Hepatocyte (in vitro differentiated cells): ENCODE measurements at regions not wholly inside any gene's neighbourhood (a gene's known extent, or its start where the extent isn't known, plus 50 kb on each side); places are given as distances from the start of the nearest gene placed in this dataset.

Source experiments
- DNase-seq: peaks from one replicate; pipeline ENCODE4 v3.0.0-alpha.2; 2016; ENCODE audit warnings: low spot score
- H2AFZ ChIP-seq: fragments of 200-600 bp; sonication (generic); 2 replicates; pipeline ENCODE4 v1.6.0; 2016; ENCODE audit warnings: antibody characterized with exemption, mild to moderate bottlenecking
- H3K27ac ChIP-seq: fragments of 200-600 bp; sonication (generic); 2 replicates; pipeline ENCODE4 v1.5.1; 2016; ENCODE audit warnings: mild to moderate bottlenecking
- H3K27me3 ChIP-seq: fragments of 200-600 bp; sonication (generic); 2 replicates; pipeline ENCODE4 v1.6.1; 2016
- H3K36me3 ChIP-seq: fragments of 200-600 bp; sonication (generic); replicated peaks from 2 replicates; pipeline ENCODE4 v1.5.1; 2016; ENCODE audit warnings: low read depth; ENCODE audit not compliant: insufficient read depth
- H3K4me1 ChIP-seq: fragments of 200-600 bp; sonication (generic); 2 replicates; pipeline ENCODE4 v1.5.1; 2016; ENCODE audit warnings: mild to moderate bottlenecking, moderate library complexity; ENCODE audit not compliant: insufficient read depth
- H3K4me2 ChIP-seq: fragments of 200-600 bp; sonication (generic); 2 replicates; pipeline ENCODE4 v1.6.0; 2016
- H3K4me3 ChIP-seq: fragments of 200-600 bp; sonication (generic); 2 replicates; pipeline ENCODE4 v1.5.1; 2016; ENCODE audit warnings: mild to moderate bottlenecking
- H3K79me2 ChIP-seq: fragments of 200-600 bp; sonication (generic); 2 replicates; pipeline ENCODE4 v1.6.0; 2017; ENCODE audit warnings: mild to moderate bottlenecking
- H3K9me2 ChIP-seq: fragments of 200-600 bp; sonication (generic); replicated peaks from 2 replicates; pipeline ENCODE4 v1.6.0; 2017; ENCODE audit warnings: mild to moderate bottlenecking; ENCODE audit not compliant: insufficient read depth
- H3K9me3 ChIP-seq: fragments of 200-600 bp; sonication (generic); 2 replicates; pipeline ENCODE4 v1.5.1; 2016; ENCODE audit warnings: low read depth, mild to moderate bottlenecking
- H4K20me1 ChIP-seq: fragments of 200-600 bp; sonication (generic); 2 replicates; pipeline ENCODE4 v1.6.0; 2016; ENCODE audit warnings: mild to moderate bottlenecking; ENCODE audit not compliant: insufficient read depth, poor library complexity, severe bottlenecking
- CTCF ChIP-seq: fragments of 200-600 bp; sonication (generic); IDR thresholded peaks from 2 replicates; pipeline ENCODE4 v1.5.1; 2016; ENCODE audit warnings: antibody characterized with exemption, mild to moderate bottlenecking; ENCODE audit not compliant: poor library complexity
- EZH2 ChIP-seq: fragments of 200-600 bp; sonication (generic); IDR thresholded peaks from 2 replicates; pipeline ENCODE4 v1.6.1; 2016; ENCODE audit warnings: antibody characterized with exemption, mild to moderate bottlenecking, borderline replicate concordance
- EZH2phosphoT487 ChIP-seq: fragments of 200-600 bp; sonication (generic); IDR thresholded peaks from one replicate; pipeline ENCODE4 v1.6.1; 2018; ENCODE audit warnings: antibody characterized with exemption, mild to moderate bottlenecking, low read depth, moderate library complexity; ENCODE audit not compliant: unreplicated experiment, severe bottlenecking
- WGBS: methylation state at CpG from one replicate; pipeline ENCODE4 v1.1.6; 2016; ENCODE audit warnings: low lambda C conversion rate; ENCODE audit errors: missing lambda C conversion rate; 5-methylcytosine and 5-hydroxymethylcytosine counted together

- Histone ChIP-seq H3K36me3 (no peaks in the 10 kb centered on the region), H3K79me2 (no peaks in the 10 kb centered on the region), H3K4me2 (no peak overlapping the region), H3K27ac (no peak overlapping the region), H3K9me2 (no peaks in the 10 kb centered on the region), H3K9me3 (no peaks in the 10 kb centered on the region), H3K4me3 (no peak overlapping the region), H2AFZ (no peak overlapping the region), H3K27me3 (no peaks in the 10 kb centered on the region), H3K4me1 (peaks cover 6% of the 10 kb centered on the region), H4K20me1 (no peaks in the 10 kb centered on the region)
- no peak for DNase-seq
- TF ChIP-seq CTCF (no peak), EZH2 (no peak), EZH2phosphoT487 (no peak)
- 66% methylated on average over 2 of the region's 2 CpGs for WGBS
These were observed 471.4 kb downstream of the FSCB start for GRCh38 chr14:44035707-44036106.

- Histone ChIP-seq H2AFZ (peak overlapping the region; percentile 39), H3K9me2 (no peaks in the 10 kb centered on the region), H3K27ac (peak overlapping the region; percentile 47), H3K27me3 (no peaks in the 10 kb centered on the region), H3K79me2 (no peaks in the 10 kb centered on the region), H3K4me2 (peak overlapping the region; percentile 42), H4K20me1 (no peaks in the 10 kb centered on the region), H3K4me1 (peaks cover 9% of the 10 kb centered on the region), H3K4me3 (no peak overlapping the region), H3K36me3 (no peaks in the 10 kb centered on the region), H3K9me3 (no peaks in the 10 kb centered on the region)
- WGBS, result 64% methylated on average over 4 of the region's 4 CpGs
- DNase-seq, result no peak
- TF ChIP-seq EZH2phosphoT487, result no peak
- TF ChIP-seq EZH2, result no peak
- TF ChIP-seq CTCF, result no peak
These were observed 476.2 kb downstream of the FSCB start for GRCh38 chr14:44030831-44031383.

GRCh38 chr14:44029933-44030332 lies 477.1 kb downstream of the FSCB start:
- peaks cover 9% of the 10 kb centered on the region for H3K4me1 ChIP-seq

More at GRCh38 chr14:44029933-44030332, 477.1 kb downstream of the FSCB start:
- no peak overlapping the region for H2AFZ ChIP-seq
- H3K4me3 ChIP-seq, result no peak overlapping the region
- no peak for TF ChIP-seq EZH2phosphoT487
- no peak for TF ChIP-seq EZH2
- no peak for TF ChIP-seq CTCF
- H3K27ac ChIP-seq, result peak overlapping the region; percentile 47
- no peaks in the 10 kb centered on the region for H3K9me2 ChIP-seq
- no peak overlapping the region for H3K4me2 ChIP-seq
- no peaks in the 10 kb centered on the region for H3K79me2 ChIP-seq
- H4K20me1 ChIP-seq, result no peaks in the 10 kb centered on the region
- no peaks in the 10 kb centered on the region for H3K27me3 ChIP-seq
- no peaks in the 10 kb centered on the region for H3K36me3 ChIP-seq
- no peaks in the 10 kb centered on the region for H3K9me3 ChIP-seq
- DNase-seq, result peak; percentile 42
